Activated CD4-positive, alpha-beta memory T cell treated with anti-CD3 and anti-CD28 coated beads, Interleukin-2, amount 10 ng/mL, durations not matched to agents 7 days and 5 days (primary cell): ENCODE measurements at regions not wholly inside any gene's neighbourhood (a gene's known extent, or its start where the extent isn't known, plus 50 kb on each side); places are given as distances from the start of the nearest gene placed in this dataset.
"Not testable (repeated sequence)": the region's sequence is repeated elsewhere in the genome, so short reads cannot be mapped to it uniquely, and the experiment has no call there.

Source experiments
- CTCF ChIA-PET: fragments of 350-600 bp; sonication (Branson Sonifier 250); formaldehyde crosslinking; loops from one replicate; lab custom pipeline; 2021; ENCODE audit warnings: antibody characterized with exemption, inconsistent platforms; lab: Charles Lee
- POLR2A ChIA-PET: fragments of 350-600 bp; sonication (Branson Sonifier 250); formaldehyde crosslinking; loops from one replicate; lab custom pipeline; 2021; ENCODE audit warnings: antibody characterized with exemption; lab: Charles Lee
- DNase-seq: peaks from one replicate; pipeline ENCODE4 v3.0.0-alpha.2; 2020
- H3K27ac Mint-ChIP-seq: one replicate; pipeline ENCODE4 v1.8.0; 2021; ENCODE audit warnings: mild to moderate bottlenecking, mixed read lengths
- H3K27me3 Mint-ChIP-seq: one replicate; pipeline ENCODE4 v1.8.0; 2021; ENCODE audit warnings: mixed read lengths
- H3K36me3 Mint-ChIP-seq: one replicate; pipeline ENCODE4 v1.8.0; 2021; ENCODE audit warnings: low read depth, mixed read lengths
- H3K4me1 Mint-ChIP-seq: one replicate; pipeline ENCODE4 v1.8.0; 2021; ENCODE audit warnings: mixed read lengths
- H3K4me3 Mint-ChIP-seq: one replicate; pipeline ENCODE4 v1.8.0; 2021; ENCODE audit warnings: mild to moderate bottlenecking, mixed read lengths
- H3K9me3 Mint-ChIP-seq: one replicate; pipeline ENCODE4 v1.8.0; 2021; ENCODE audit warnings: mixed read lengths

GRCh38 chr2:87293931-87294594, 272.4 kb upstream of the PLGLB1 start:
- H3K9me3 Mint-ChIP-seq, POLR2A ChIA-PET, H3K4me3 Mint-ChIP-seq, CTCF ChIA-PET, H3K27ac Mint-ChIP-seq, DNase-seq, H3K36me3 Mint-ChIP-seq, H3K27me3 Mint-ChIP-seq: not testable (repeated sequence)
- peaks cover 17% of the 10 kb centered on the region for H3K4me1 Mint-ChIP-seq

GRCh38 chr2:87295135-87295534, 273.5 kb upstream of the PLGLB1 start:
- CTCF ChIA-PET, H3K27me3 Mint-ChIP-seq, H3K9me3 Mint-ChIP-seq, H3K36me3 Mint-ChIP-seq, H3K4me3 Mint-ChIP-seq, DNase-seq, POLR2A ChIA-PET, H3K27ac Mint-ChIP-seq: not testable (repeated sequence)
- peaks cover 17% of the 10 kb centered on the region for H3K4me1 Mint-ChIP-seq

- H3K4me3 Mint-ChIP-seq, DNase-seq, H3K4me1 Mint-ChIP-seq, CTCF ChIA-PET, POLR2A ChIA-PET, H3K9me3 Mint-ChIP-seq, H3K27me3 Mint-ChIP-seq, H3K27ac Mint-ChIP-seq: not testable (repeated sequence)
- peaks cover 19% of the 10 kb centered on the region for H3K36me3 Mint-ChIP-seq
These were observed 279.7 kb upstream of the PLGLB1 start for GRCh38 chr2:87301349-87301748.

- POLR2A ChIA-PET, CTCF ChIA-PET: not testable (repeated sequence)
These were observed 280.2 kb upstream of the PLGLB1 start for GRCh38 chr2:87301871-87302270.

GRCh38 chr2:87308621-87309020, 287.0 kb upstream of the PLGLB1 start:
- H3K9me3 Mint-ChIP-seq, POLR2A ChIA-PET: not testable (repeated sequence)

More at GRCh38 chr2:87301871-87302270, 280.2 kb upstream of the PLGLB1 start:
- DNase-seq, H3K9me3 Mint-ChIP-seq, H3K27ac Mint-ChIP-seq, H3K4me1 Mint-ChIP-seq, H3K4me3 Mint-ChIP-seq, H3K27me3 Mint-ChIP-seq: not testable (repeated sequence)
- H3K36me3 Mint-ChIP-seq: peaks cover 19% of the 10 kb centered on the region

GRCh38 chr2:87309785-87310184, 288.1 kb upstream of the PLGLB1 start:
- H3K4me3 Mint-ChIP-seq, H3K36me3 Mint-ChIP-seq, DNase-seq, H3K27ac Mint-ChIP-seq, H3K27me3 Mint-ChIP-seq, H3K9me3 Mint-ChIP-seq, CTCF ChIA-PET, POLR2A ChIA-PET, H3K4me1 Mint-ChIP-seq: not testable (repeated sequence)

More at GRCh38 chr2:87308621-87309020, 287.0 kb upstream of the PLGLB1 start:
- H3K4me3 Mint-ChIP-seq, H3K27ac Mint-ChIP-seq, DNase-seq, CTCF ChIA-PET, H3K27me3 Mint-ChIP-seq, H3K36me3 Mint-ChIP-seq, H3K4me1 Mint-ChIP-seq: not testable (repeated sequence)

- Mint-ChIP-seq H3K4me1 (peaks cover 11% of the 10 kb centered on the region), H3K27ac (peak overlapping the region; percentile 26)
- H3K36me3 Mint-ChIP-seq, H3K9me3 Mint-ChIP-seq, CTCF ChIA-PET, H3K4me3 Mint-ChIP-seq, POLR2A ChIA-PET, H3K27me3 Mint-ChIP-seq, DNase-seq: not testable (repeated sequence)
These were observed 290.3 kb upstream of the PLGLB1 start for GRCh38 chr2:87311896-87312441.

GRCh38 chr2:87314622-87315021, 293.0 kb upstream of the PLGLB1 start:
- H3K27me3 Mint-ChIP-seq, H3K4me3 Mint-ChIP-seq, POLR2A ChIA-PET, DNase-seq, H3K9me3 Mint-ChIP-seq, H3K36me3 Mint-ChIP-seq, CTCF ChIA-PET: not testable (repeated sequence)
- H3K27ac Mint-ChIP-seq: peak overlapping the region; percentile 26
- peaks cover 17% of the 10 kb centered on the region for H3K4me1 Mint-ChIP-seq

GRCh38 chr2:87315183-87315902, 293.7 kb upstream of the PLGLB1 start:
- H3K4me3 Mint-ChIP-seq, POLR2A ChIA-PET, CTCF ChIA-PET, H3K36me3 Mint-ChIP-seq, H3K27ac Mint-ChIP-seq, H3K9me3 Mint-ChIP-seq, H3K27me3 Mint-ChIP-seq, DNase-seq: not testable (repeated sequence)
- H3K4me1 Mint-ChIP-seq: peaks cover 19% of the 10 kb centered on the region

- CTCF ChIA-PET, H3K27ac Mint-ChIP-seq, H3K9me3 Mint-ChIP-seq, POLR2A ChIA-PET, DNase-seq, H3K27me3 Mint-ChIP-seq, H3K4me3 Mint-ChIP-seq, H3K36me3 Mint-ChIP-seq: not testable (repeated sequence)
- H3K4me1 Mint-ChIP-seq: peaks cover 22% of the 10 kb centered on the region
These were observed 295.5 kb upstream of the PLGLB1 start for GRCh38 chr2:87317193-87317592.

GRCh38 chr2:87318814-87319491, 297.3 kb upstream of the PLGLB1 start:
- CTCF ChIA-PET, H3K4me3 Mint-ChIP-seq, POLR2A ChIA-PET, H3K27ac Mint-ChIP-seq, H3K27me3 Mint-ChIP-seq, H3K9me3 Mint-ChIP-seq, DNase-seq: not testable (repeated sequence)
- H3K36me3 Mint-ChIP-seq: peaks cover 15% of the 10 kb centered on the region
- H3K4me1 Mint-ChIP-seq: peaks cover 28% of the 10 kb centered on the region

GRCh38 chr2:87319705-87320104, 298.1 kb upstream of the PLGLB1 start:
- H3K4me3 Mint-ChIP-seq, H3K27me3 Mint-ChIP-seq, CTCF ChIA-PET: not testable (repeated sequence)

GRCh38 chr2:87321201-87321600, 299.6 kb upstream of the PLGLB1 start:
- H3K27ac Mint-ChIP-seq, H3K4me3 Mint-ChIP-seq, H3K27me3 Mint-ChIP-seq, POLR2A ChIA-PET, DNase-seq, CTCF ChIA-PET, H3K9me3 Mint-ChIP-seq: not testable (repeated sequence)
- Mint-ChIP-seq H3K4me1 (peaks cover 37% of the 10 kb centered on the region), H3K36me3 (peaks cover 15% of the 10 kb centered on the region)

More at GRCh38 chr2:87319705-87320104, 298.1 kb upstream of the PLGLB1 start:
- POLR2A ChIA-PET, H3K9me3 Mint-ChIP-seq, DNase-seq: not testable (repeated sequence)
- H3K36me3 Mint-ChIP-seq: peaks cover 15% of the 10 kb centered on the region
- H3K27ac Mint-ChIP-seq: peak overlapping the region; percentile 61
- peaks cover 34% of the 10 kb centered on the region for H3K4me1 Mint-ChIP-seq
